ACHN (cell line): ENCODE measurements at regions not wholly inside any gene's neighbourhood (a gene's known extent, or its start where the extent isn't known, plus 50 kb on each side); places are given as distances from the start of the nearest gene placed in this dataset.

Experiments
- DNase-seq: peaks from one replicate; pipeline ENCODE4 v3.0.0-alpha.2; 2015
- in situ Hi-C: cut with HindIII; loops from 2 replicates; pipeline ENCODE4 v1.10.0; 2017; ENCODE audit warnings: low sequenced_read_pairs, low pct_ligation_motif_present, low pct_unique_long_range_greater_than_20kb

- no peak for DNase-seq
- in situ Hi-C loops: no loop called here
These were observed 266.0 kb downstream of the GLI2 start for GRCh38 chr2:121001641-121002040.

- DNase-seq: no peak
- in situ Hi-C loops: no loop called here
These were observed 266.9 kb downstream of the GLI2 start for GRCh38 chr2:121002597-121002996.

- DNase-seq: no peak
- in situ Hi-C loops: no loop called here
These were observed 267.7 kb downstream of the GLI2 start for GRCh38 chr2:121003391-121003790.

- in situ Hi-C loops: no loop called here
- DNase-seq: no peak
These were observed 268.7 kb downstream of the GLI2 start for GRCh38 chr2:121004359-121004758.

- in situ Hi-C loops: no loop called here
- DNase-seq: no peak
These were observed 269.3 kb downstream of the GLI2 start for GRCh38 chr2:121004950-121005349.

- in situ Hi-C loops: no loop called here
- no peak for DNase-seq
These were observed 269.8 kb downstream of the GLI2 start for GRCh38 chr2:121005453-121005852.

GRCh38 chr2:121006743-121007489, 271.2 kb downstream of the GLI2 start:
- DNase-seq: no peak
- in situ Hi-C loops: no loop called here

- in situ Hi-C loops: no loop called here
- DNase-seq: no peak
These were observed 271.8 kb downstream of the GLI2 start for GRCh38 chr2:121007490-121007853.

- in situ Hi-C loops: no loop called here
- peak; percentile 32 for DNase-seq
These were observed 273.3 kb downstream of the GLI2 start for GRCh38 chr2:121008975-121009374.

GRCh38 chr2:121010998-121011397, 274.0 kb downstream of the TFCP2L1 start:
- no peak for DNase-seq
- in situ Hi-C loops: no loop called here

- in situ Hi-C loops: no loop called here
- DNase-seq: no peak
These were observed 270.1 kb downstream of the TFCP2L1 start for GRCh38 chr2:121014876-121015275.

- no peak for DNase-seq
- in situ Hi-C loops: no loop called here
These were observed 269.0 kb downstream of the TFCP2L1 start for GRCh38 chr2:121015971-121016485.

GRCh38 chr2:121017396-121017795, 267.6 kb downstream of the TFCP2L1 start:
- in situ Hi-C loops: no loop called here
- DNase-seq: no peak

- no peak for DNase-seq
- in situ Hi-C loops: no loop called here
These were observed 266.6 kb downstream of the TFCP2L1 start for GRCh38 chr2:121018136-121019061.

GRCh38 chr2:121019071-121019470, 265.9 kb downstream of the TFCP2L1 start:
- in situ Hi-C loops: no loop called here
- no peak for DNase-seq

GRCh38 chr2:121019756-121020155, 265.2 kb downstream of the TFCP2L1 start:
- in situ Hi-C loops: no loop called here
- no peak for DNase-seq

GRCh38 chr2:121021685-121022084, 263.3 kb downstream of the TFCP2L1 start:
- in situ Hi-C loops: no loop called here
- DNase-seq: no peak

GRCh38 chr2:121028577-121028976, 256.4 kb downstream of the TFCP2L1 start:
- DNase-seq: no peak
- in situ Hi-C loops: no loop called here

- in situ Hi-C loops: no loop called here
- no peak for DNase-seq
These were observed 254.5 kb downstream of the TFCP2L1 start for GRCh38 chr2:121030523-121030922.
